22Rv1 (cell line): ENCODE measurements at regions not wholly inside any gene's neighbourhood (a gene's known extent, or its start where the extent isn't known, plus 50 kb on each side); places are given as distances from the start of the nearest gene placed in this dataset.

Experiments used
- ZFX ChIP-seq: fragments of 450-650 bp; IDR thresholded peaks from 2 replicates; pipeline ENCODE4 v1.6.1; 2017; ENCODE audit warnings: antibody characterized with exemption, borderline replicate concordance
- TF ChIP-seq, protein P1 (sequence below): fragments of 450-650 bp; IDR thresholded peaks from 2 replicates; pipeline ENCODE4 v1.5.1; 2017; ENCODE audit warnings: mild to moderate bottlenecking

DNA sequence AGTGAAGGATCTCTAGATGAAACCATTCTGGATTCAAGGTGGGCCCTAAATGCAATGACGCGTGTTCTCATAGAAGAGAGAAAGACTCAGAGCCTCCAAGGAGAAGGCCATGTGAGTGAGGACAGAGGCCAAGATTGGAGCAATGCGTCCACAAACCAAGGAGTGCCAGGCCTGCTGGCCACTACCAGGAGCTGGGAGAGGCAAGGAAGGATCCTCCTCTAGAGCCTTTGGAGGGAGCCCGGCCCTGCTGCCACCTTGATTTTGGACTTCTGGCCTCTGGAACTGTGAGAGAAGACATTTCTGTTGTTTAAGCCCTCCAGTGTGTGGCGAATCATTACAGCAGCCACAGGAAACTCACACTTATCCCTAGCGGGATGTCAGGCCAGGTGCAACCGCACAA lies 52.7 kb upstream of the SHANK2 start:
- TF ChIP-seq, protein P1, sequence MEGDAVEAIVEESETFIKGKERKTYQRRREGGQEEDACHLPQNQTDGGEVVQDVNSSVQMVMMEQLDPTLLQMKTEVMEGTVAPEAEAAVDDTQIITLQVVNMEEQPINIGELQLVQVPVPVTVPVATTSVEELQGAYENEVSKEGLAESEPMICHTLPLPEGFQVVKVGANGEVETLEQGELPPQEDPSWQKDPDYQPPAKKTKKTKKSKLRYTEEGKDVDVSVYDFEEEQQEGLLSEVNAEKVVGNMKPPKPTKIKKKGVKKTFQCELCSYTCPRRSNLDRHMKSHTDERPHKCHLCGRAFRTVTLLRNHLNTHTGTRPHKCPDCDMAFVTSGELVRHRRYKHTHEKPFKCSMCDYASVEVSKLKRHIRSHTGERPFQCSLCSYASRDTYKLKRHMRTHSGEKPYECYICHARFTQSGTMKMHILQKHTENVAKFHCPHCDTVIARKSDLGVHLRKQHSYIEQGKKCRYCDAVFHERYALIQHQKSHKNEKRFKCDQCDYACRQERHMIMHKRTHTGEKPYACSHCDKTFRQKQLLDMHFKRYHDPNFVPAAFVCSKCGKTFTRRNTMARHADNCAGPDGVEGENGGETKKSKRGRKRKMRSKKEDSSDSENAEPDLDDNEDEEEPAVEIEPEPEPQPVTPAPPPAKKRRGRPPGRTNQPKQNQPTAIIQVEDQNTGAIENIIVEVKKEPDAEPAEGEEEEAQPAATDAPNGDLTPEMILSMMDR, result no peak
- TF ChIP-seq ZFX, result no peak
